OCI-LY7 (cell line): ENCODE measurements at regions not wholly inside any gene's neighbourhood (a gene's known extent, or its start where the extent isn't known, plus 50 kb on each side); places are given as distances from the start of the nearest gene placed in this dataset.

Experiments
- BruUV-seq: library from RNA; stranded (reverse); fragments of 400-500 nt; replicated peaks from 2 replicates; lab custom pipeline; 2021; lab: Mats Ljungman, UMichigan
- CTCF ChIA-PET: fragments of 300-600 bp; sonication (Branson Sonifier 250); formaldehyde crosslinking; loops from one replicate; lab custom pipeline; 2022; ENCODE audit warnings: antibody characterized with exemption; ENCODE audit not compliant: unreplicated experiment; lab: Charles Lee
- POLR2A ChIA-PET: fragments of 300-600 bp; sonication (Branson Sonifier 250); formaldehyde crosslinking; loops from one replicate; lab custom pipeline; 2022; ENCODE audit warnings: antibody characterized with exemption; lab: Charles Lee
- DNase-seq: peaks from one replicate; pipeline ENCODE4 v3.0.0-alpha.2; 2015; ENCODE audit warnings: low spot score
- H2AFZ ChIP-seq: fragments of 200-600 bp; sonication (generic), shearing (Covaris generic); 2 replicates; pipeline ENCODE4 v1.6.1; 2014; ENCODE audit warnings: mild to moderate bottlenecking, antibody characterized with exemption, low read length, moderate library complexity
- H3K27ac ChIP-seq: fragments of 200-600 bp; sonication (generic); 2 replicates; pipeline ENCODE4 v1.5.1; 2014; ENCODE audit warnings: mixed run types, low read depth, mild to moderate bottlenecking, moderate library complexity, low read length, inconsistent platforms; ENCODE audit not compliant: poor library complexity, severe bottlenecking
- H3K36me3 ChIP-seq: fragments of 200-600 bp; sonication (generic); 2 replicates; pipeline ENCODE4 v1.6.1; 2014; ENCODE audit warnings: mild to moderate bottlenecking, antibody characterized with exemption, low read length, moderate library complexity, mixed read lengths; ENCODE audit not compliant: insufficient read depth
- H3K4me1 ChIP-seq: fragments of 200-600 bp; sonication (generic); 2 replicates; pipeline ENCODE4 v1.5.1; 2014; ENCODE audit warnings: mild to moderate bottlenecking, low read length; ENCODE audit not compliant: insufficient read depth, poor library complexity, severe bottlenecking
- H3K4me2 ChIP-seq: fragments of 200-600 bp; sonication (generic); 2 replicates; pipeline ENCODE4 v1.6.1; 2014; ENCODE audit warnings: mild to moderate bottlenecking, low read length
- H3K4me3 ChIP-seq: fragments of 200-600 bp; sonication (generic); 2 replicates; pipeline ENCODE4 v1.5.1; 2014; ENCODE audit warnings: mild to moderate bottlenecking, low read depth, low read length; ENCODE audit not compliant: poor library complexity, severe bottlenecking
- H3K79me2 ChIP-seq: fragments of 200-600 bp; sonication (generic); 2 replicates; pipeline ENCODE4 v1.6.1; 2016; ENCODE audit warnings: low read depth, mild to moderate bottlenecking, low read length, moderate library complexity, mixed read lengths; ENCODE audit not compliant: insufficient read depth
- H3K9me2 ChIP-seq: fragments of 200-600 bp; sonication (generic); 2 replicates; pipeline ENCODE4 v1.6.1; 2016; ENCODE audit warnings: mild to moderate bottlenecking, low read length, mixed read lengths; ENCODE audit not compliant: insufficient read depth
- H3K9me3 ChIP-seq: fragments of 200-600 bp; sonication (generic); 2 replicates; pipeline ENCODE4 v1.6.1; 2014; ENCODE audit warnings: mild to moderate bottlenecking, mixed run types, low read length, mixed read lengths
- H4K20me1 ChIP-seq: fragments of 200-600 bp; sonication (generic); 2 replicates; pipeline ENCODE4 v1.6.1; 2014; ENCODE audit warnings: mild to moderate bottlenecking, antibody characterized with exemption, low read length, moderate library complexity, mixed read lengths; ENCODE audit not compliant: insufficient read depth
- EZH2phosphoT487 ChIP-seq: fragments of 200-600 bp; sonication (generic); IDR thresholded peaks from 2 replicates; pipeline ENCODE4 v1.6.1; 2018; ENCODE audit warnings: low read depth, borderline replicate concordance, mild to moderate bottlenecking, mixed run types, antibody characterized with exemption, low read length, moderate library complexity, mixed read lengths
- intact Hi-C: fragments of 100-400 bp; cut with micrococcal nuclease; formaldehyde crosslinking; loops from one replicate; pipeline ENCODE4 v1.10.0; 2022; ENCODE audit not compliant: unreplicated experiment
- TF ChIP-seq, protein P1 (sequence below): fragments of 200-600 bp; sonication (generic); conservative IDR thresholded peaks from 2 replicates; pipeline ENCODE4 v1.5.1; 2014; ENCODE audit warnings: mild to moderate bottlenecking, antibody characterized with exemption, low read length, moderate library complexity, mixed read lengths

DNA sequence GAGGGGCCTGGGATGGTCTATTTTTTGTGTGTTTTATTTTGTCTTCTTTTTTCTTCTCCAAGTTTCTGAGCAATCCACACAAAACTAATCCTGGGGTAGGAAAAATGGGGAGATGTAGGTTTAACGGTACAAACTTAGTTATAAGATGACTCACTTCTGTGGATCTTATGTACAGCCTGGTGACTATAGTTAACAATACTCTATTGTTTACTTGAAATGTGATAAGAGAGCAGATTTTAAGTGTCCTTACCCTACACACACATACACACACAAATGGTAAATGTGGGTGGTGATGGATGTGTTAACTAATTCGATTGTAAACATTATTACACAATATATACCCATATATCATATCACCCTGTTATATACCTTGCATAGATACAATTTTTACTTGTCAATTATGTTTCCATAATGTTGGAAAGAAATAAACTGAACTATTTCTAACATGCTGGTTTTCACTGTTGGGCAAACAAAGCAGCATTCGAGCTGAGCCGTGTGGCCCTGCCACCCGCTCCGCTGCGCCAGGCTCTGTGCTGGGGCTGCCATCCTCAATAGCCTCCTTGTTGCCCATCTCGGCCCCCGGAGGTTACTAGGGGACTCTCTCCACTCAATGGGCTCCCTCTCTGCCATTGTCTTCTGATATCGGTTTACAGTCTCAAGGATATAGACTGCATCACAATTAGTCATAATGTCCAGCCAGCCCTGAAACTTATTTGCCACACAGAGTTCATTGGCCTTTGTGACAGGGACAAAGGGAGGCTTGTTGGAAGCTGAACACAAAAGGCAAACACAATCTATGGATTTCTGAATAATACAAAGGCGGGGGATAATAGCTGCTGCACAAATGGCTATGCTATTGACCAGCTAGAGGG, 380.3 kb upstream of the MAF start:
- BruUV-seq, result no TSS peak
- no peaks in the 10 kb centered on the region for H3K36me3 ChIP-seq
- H3K4me3 ChIP-seq, result no peak overlapping the region
- no peaks in the 10 kb centered on the region for H3K9me2 ChIP-seq
- no peak overlapping the region for H3K27ac ChIP-seq
- TF ChIP-seq, protein P1, sequence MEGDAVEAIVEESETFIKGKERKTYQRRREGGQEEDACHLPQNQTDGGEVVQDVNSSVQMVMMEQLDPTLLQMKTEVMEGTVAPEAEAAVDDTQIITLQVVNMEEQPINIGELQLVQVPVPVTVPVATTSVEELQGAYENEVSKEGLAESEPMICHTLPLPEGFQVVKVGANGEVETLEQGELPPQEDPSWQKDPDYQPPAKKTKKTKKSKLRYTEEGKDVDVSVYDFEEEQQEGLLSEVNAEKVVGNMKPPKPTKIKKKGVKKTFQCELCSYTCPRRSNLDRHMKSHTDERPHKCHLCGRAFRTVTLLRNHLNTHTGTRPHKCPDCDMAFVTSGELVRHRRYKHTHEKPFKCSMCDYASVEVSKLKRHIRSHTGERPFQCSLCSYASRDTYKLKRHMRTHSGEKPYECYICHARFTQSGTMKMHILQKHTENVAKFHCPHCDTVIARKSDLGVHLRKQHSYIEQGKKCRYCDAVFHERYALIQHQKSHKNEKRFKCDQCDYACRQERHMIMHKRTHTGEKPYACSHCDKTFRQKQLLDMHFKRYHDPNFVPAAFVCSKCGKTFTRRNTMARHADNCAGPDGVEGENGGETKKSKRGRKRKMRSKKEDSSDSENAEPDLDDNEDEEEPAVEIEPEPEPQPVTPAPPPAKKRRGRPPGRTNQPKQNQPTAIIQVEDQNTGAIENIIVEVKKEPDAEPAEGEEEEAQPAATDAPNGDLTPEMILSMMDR, result no peak
- TF ChIP-seq EZH2phosphoT487, result no peak
- no peaks in the 10 kb centered on the region for H3K9me3 ChIP-seq
- no peaks in the 10 kb centered on the region for H4K20me1 ChIP-seq
- no peaks in the 10 kb centered on the region for H3K4me1 ChIP-seq
- POLR2A ChIA-PET, result interaction anchor here (0.6 kb wide), 1 partner anchor 930 kb away, joined by 3 read pairs; no protein-coding TSS in a partner anchor
- no peak for DNase-seq
- CTCF ChIA-PET, result no interaction called here
- H2AFZ ChIP-seq, result no peak overlapping the region
- H3K4me2 ChIP-seq, result no peak overlapping the region
- H3K79me2 ChIP-seq, result no peaks in the 10 kb centered on the region
- intact Hi-C loops, result no loop called here

DNA sequence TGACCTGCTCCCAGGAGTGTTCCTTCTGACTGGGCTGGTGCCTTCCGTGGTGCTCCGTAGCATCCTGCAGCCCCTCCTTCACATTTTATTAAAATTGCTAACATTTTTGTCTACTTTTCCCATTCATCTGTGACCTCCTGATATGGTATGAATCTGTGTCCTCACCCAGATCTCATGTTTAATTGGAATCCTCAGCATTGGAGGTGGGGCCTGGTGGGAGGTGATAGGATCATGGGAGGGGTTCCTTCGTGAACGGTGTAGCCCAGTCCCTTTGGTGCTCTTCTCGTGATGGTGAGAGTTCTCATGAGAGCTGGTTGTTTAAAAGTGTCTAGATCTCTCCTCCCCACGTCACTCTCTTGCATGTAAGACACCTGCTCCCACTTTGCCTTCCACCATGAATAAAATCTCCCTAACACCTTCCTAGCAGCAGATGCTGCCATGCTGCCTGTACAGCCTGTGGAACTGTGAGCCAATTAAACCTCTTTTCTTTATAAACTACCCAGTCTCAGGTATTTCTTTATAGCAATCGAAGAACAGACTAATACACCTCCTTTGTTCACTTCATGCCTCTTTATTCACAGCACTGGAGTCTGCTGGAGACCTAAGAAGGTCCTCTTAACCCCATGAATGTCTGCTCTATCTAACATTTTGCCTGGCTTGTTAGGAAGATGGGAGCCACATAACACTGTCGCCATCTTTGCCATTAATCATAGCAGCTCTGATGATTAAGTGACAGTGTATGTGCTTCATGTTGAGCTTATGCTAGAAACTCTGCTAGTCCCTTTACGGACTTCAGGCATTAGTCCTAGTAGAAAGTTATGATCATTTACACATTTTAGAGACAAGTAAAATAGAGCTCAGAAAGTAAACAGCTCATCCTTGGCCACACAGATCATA, 377.7 kb upstream of the MAF start:
- Histone ChIP-seq H3K79me2 (no peaks in the 10 kb centered on the region), H3K4me2 (no peak overlapping the region), H3K27ac (no peak overlapping the region), H2AFZ (no peak overlapping the region), H4K20me1 (no peaks in the 10 kb centered on the region), H3K9me2 (no peaks in the 10 kb centered on the region), H3K4me1 (no peaks in the 10 kb centered on the region), H3K36me3 (no peaks in the 10 kb centered on the region), H3K4me3 (no peak overlapping the region), H3K9me3 (no peaks in the 10 kb centered on the region)
- no peak for DNase-seq
- no TSS peak for BruUV-seq
- no peak for TF ChIP-seq EZH2phosphoT487
- TF ChIP-seq, protein P1, result no peak
- POLR2A ChIA-PET, result no interaction called here
- intact Hi-C loops, result no loop called here
- CTCF ChIA-PET, result no interaction called here
